Uterus (tissue), 2 donors: ENCODE measurements at regions not wholly inside any gene's neighbourhood (a gene's known extent, or its start where the extent isn't known, plus 50 kb on each side); places are given as distances from the start of the nearest gene placed in this dataset.

Source experiments
- CTCF ChIP-seq, 4 experiments: fragments of 200-600 bp in 2 of 4; fragments of 450-650 bp in 2 of 4; sonication (generic) in 2 of 4; IDR thresholded peaks; one replicate each; pipeline ENCODE4 v1.5.1; 2016 to 2019; ENCODE audit warnings: antibody characterized with exemption in 4 of 4, mild to moderate bottlenecking in 2 of 4, moderate library complexity in 1 of 4
- POLR2A ChIP-seq, 2 donors: fragments of 450-650 bp; IDR thresholded peaks; one replicate each; pipeline ENCODE4 v1.6.1; 2016; ENCODE audit warnings: antibody characterized with exemption in 2 of 2, mild to moderate bottlenecking in 1 of 2, moderate library complexity in 1 of 2

DNA sequence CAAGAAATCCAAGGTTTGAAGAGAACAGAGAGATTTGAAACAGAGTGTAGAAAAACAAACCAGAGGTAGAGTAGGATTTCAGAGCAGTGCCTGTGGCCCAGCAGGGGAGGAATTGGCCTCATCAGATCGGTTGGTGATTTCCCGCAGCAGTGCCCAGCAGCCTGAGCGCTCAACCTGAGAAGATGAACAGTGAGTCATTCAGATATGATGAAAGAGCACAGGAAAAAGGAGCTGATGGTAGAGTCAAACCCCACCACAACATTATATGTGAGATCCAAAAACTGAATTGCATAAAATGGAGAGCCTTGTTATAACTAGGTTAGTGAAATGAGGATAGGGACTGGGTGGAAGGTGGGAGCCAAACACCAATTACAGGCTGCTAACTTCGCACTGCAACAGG is 248.9 kb downstream of the PIK3R1 start:
- no peak for TF ChIP-seq CTCF (IDR thresholded peaks at IDR 0.05)
- TF ChIP-seq POLR2A (IDR thresholded peaks at IDR 0.05), result no peak
